Activated CD4-positive, alpha-beta T cell treated with anti-CD3 and anti-CD28 coated beads, Interleukin-10, Interleukin-2, amounts not matched to agents 100 ng/mL and 50 ng/mL, durations not matched to agents 16 hours and 8 hours (primary cell): ENCODE measurements at regions not wholly inside any gene's neighbourhood (a gene's known extent, or its start where the extent isn't known, plus 50 kb on each side); places are given as distances from the start of the nearest gene placed in this dataset.
"Not testable (repeated sequence)": the region's sequence is repeated elsewhere in the genome, so short reads cannot be mapped to it uniquely, and the experiment has no call there.

Experiments used
- DNase-seq: peaks from one replicate; pipeline ENCODE4 v3.0.0-alpha.2; 2020

DNA sequence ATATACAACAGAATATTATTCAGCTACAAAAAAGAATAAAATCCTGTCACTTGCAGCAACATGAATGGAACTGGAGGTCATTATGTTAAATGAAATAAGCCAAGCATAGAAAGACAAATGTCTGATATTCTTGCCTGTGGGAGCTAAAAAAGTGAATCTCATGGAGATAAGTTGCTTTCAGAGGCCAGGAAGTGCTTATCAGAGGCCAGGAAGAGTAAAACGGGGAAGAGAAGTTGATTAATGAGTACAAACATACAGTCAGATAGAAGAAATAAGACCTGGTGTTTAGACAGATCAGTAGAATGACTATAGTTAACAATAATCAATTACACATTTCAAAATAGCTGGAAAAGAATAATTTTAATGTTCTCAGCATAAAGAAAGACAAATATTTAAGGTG, 54.4 kb upstream of the CPHXL start:
- DNase-seq, result no peak

DNA sequence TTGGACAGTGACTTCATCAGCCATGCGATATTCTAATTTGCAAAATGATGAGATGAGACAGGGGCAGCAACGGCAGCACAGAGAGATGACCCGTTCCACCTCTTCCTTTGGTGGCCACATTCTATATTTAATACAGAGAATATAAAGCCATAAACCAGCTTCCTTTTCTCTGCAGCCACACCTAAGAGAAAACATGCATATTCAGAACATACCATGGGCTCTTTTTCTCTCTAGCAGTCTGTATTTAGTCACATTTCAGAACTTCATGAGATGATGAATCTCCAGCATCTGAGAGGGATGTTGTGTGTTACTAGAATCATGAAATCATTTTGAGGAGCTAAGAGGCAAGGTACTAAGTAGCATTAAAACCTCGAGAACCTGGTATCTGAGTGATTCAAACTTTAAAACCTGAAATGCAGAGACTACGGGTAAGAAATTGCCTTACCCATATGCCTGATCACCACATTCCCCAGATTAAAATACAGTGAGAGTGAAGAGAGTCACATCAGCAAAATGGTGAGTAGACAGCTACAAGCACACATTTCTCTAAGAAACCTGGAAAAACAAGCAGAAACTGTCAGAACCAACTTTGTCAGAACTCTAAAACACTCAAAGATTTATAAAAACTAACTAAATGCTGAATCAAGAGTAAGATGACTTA, 55.5 kb upstream of the CPHXL start:
- DNase-seq, result no peak

DNA sequence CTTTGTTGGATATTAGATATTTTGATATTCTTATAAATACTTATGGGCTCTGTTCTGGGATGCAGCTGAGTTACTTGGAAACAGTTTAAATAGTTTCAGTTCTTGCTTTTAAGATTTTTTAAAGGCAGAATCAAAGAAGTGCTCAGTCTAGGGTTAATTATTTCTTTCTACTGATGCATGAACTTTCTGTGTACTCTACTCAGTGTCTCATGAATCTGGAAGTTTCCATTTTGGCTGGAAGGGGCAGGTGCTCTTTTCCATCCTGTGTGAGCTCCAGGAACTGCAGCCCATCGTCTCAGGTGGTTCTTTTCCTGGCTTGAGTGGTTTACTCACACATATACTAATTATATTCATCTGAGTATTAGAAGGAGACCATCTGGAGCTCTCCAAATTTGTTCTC, 61.1 kb upstream of the CPHXL start:
- DNase-seq, result no peak

DNA sequence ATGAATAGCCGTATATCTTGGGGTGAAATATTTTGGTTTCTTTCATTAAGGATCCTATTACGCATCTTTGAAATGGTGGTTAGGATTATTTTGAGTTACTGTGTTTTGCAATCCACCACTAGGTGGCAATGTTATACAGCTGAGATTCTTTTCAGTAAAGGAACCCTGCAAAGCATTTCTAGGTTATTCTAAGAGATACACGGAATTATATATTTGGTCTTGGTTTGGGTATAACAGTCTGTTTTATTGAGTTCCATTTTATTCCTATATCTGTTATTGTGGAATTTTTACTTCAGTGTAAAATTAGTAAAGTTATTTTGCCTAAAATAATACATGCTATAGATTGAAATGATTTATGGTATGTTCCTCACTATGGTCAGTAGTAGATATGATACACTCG, 62.9 kb upstream of the CPHXL start:
- peak; percentile 60 for DNase-seq

DNA sequence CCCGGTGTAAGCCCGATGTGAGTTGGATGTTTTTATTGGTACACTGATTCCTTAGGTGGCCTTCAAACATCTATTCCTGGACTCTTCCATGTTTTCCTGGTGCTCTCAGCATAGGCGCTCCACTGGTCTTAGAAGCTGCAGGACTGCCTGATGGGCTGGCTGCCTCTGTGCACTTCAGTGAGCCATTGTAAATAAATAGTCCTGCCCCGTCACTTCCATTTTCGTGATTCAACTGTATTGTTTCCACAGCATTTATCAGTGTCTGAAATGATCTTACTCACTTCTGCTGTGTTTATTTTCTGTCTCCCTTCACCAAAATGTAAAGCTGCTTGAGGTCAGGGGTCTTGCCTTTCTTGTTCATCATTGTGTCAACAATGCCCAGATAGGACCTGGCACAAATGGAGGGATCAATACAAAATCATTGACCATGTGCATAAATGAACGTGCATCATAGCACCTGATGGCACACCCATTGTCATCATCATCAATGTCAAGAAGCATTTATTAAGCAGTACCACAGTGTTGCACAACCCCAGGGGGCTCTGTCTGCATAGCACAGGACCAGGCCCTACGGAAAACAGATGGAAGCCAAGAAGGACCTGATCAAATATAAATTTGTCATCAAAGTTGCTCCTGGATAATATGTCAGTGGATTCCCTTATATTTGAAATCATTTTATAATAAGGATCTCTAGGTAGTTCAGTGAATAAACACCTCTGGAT, 66.6 kb upstream of the CPHXL start:
- DNase-seq, result no peak

DNA sequence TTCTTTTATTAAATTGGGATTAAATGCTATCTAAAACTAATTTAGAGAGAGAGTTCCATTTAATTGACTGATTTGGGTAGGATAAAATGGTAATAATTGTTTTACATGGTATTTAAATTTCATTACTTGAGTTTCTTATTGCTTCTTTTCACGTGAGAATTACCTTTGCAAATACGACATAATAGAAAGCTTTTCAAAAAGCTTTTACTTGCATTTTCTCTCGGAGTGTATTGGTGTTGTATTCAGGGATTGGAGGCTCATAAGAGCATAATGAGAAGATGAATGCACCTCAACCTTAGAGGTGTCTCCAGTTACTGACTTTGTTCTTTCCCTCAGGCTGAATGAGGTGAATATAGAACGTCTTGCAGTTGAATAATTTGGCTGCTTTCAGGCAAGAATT, 67.4 kb upstream of the CPHXL start:
- no peak for DNase-seq

DNA sequence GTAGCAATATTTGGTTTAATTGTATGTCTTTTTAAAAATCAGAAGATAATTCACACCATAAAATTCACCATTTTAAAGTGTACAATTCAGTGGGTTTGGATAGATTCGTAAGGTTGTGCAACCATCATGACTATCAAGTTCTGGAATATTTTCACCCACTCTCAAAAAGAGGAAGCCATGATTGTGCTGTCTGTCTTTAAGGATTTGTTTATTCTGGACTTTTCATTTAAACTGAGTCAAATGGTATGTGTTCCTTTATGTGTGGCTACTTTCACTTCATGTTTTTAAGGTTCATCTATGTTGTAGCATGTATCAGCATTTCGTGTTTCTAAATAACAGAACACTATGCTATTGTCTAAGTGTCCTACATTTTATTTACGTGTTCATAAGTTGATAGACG, 68.1 kb upstream of the CPHXL start:
- no peak for DNase-seq

DNA sequence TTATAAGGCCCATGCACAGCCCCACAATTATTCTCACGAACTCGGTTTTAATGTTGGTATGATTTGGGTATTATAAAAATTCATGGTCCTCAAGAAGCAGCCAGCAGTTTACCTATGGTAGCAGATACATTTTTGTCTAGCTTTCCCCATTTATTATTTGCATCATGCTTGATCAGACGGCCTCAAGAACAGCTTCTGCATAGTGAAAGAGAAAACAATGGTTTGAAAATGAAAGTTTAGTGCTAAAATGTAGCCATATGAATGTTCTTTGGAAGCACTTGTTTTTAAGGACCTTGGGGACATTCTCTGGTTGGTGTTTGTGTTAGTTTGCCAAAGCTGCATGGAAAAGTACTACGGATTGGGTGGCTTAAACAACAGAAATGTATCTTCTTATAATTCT, 72.4 kb upstream of the CPHXL start:
- no peak for DNase-seq

DNA sequence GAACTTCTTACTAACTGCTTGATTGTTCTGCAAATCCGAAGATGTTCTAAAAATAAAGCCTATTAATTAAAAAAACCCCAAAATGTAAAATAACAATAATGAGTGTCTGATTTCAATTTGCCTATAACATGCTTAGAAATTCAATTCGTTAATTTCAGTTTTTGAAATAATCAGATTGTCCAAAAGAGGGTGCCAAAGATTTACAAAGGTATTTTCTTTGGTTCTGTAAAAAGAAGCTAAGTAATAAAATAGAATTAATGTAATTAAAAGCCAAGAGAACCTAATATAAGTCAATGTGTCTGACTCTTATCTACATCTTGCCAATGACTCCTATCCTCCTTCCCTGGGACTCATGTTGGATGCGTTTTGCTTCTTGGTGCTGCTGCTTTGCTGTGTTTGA, 75.0 kb upstream of the CPHXL start:
- no peak for DNase-seq

DNA sequence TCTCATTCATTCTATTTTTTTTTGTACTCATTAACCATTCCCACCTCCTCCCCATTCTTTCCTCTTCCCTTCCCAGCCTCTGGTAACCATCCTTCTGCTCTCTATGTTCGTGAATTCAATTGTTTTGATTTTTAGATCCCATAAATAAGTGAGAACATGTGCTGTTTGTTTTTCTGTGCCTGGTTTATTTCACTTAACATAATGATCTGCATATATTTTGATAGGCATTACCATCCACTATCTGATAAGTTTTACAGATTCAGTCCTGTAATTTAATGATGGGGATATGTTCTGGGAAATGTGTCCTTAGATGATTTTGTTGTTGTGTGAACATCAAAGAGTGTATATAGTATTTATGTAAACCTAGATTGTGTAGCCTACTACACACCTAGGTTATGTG, 77.5 kb upstream of the CPHXL start:
- DNase-seq, result no peak

DNA sequence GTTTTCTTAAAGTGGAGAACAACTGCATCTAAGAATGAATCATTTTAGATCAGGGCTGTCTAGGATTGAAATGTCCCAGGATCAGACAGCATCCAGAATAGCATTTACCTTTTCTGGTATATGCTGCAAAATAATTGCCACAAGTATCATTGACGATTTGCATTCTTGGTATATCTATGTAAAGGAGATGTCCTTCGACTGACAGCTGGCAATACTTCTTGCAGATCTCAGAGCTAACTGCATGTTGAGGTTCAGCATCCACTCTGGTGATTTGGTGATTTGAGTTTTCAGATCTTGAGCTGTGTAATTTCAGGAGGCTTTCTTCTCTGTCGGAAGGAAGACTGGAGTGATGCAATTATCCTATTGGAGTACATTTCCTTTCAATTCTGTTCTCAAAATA, 78.1 kb upstream of the CPHXL start:
- no peak for DNase-seq

DNA sequence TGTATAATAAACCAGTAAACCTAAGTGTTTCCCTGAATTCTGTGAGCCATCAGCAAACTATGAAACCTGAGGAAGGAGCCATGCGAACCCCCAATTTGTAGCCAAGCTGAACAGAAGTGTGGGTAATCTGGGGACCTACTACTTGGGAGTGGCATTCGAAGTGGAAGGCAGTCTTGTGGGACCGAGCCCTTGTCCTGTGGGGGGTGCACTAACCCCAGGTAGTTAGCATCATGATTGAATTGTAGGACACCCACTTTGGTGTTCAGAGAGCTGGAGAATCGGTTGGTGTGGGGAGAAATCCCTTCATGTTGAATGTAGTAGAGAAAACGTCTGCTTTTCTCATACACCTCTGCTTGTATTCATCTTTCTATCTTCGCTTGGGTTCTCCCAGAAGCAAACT, 79.7 kb upstream of the CPHXL start:
- no peak for DNase-seq

DNA sequence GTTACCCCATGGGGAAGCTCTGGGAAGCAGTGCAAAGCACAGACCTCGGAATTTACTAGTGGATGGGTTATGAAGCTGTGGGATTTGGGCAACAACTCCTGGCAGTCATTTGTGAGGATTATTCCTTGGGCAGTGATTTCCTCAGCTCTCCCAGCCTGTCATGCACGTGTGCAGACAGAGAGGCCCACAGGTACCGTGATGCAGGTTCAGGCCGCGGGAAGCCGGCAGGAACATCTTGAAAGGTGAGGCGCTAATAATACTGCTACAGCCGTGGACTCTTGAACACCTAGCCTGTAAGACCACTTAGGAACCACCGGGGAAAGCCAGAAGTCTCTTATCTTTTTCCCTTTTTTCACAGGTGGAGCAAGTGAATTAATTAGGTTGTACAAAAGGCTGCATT, 80.2 kb upstream of the CPHXL start:
- no peak for DNase-seq

DNA sequence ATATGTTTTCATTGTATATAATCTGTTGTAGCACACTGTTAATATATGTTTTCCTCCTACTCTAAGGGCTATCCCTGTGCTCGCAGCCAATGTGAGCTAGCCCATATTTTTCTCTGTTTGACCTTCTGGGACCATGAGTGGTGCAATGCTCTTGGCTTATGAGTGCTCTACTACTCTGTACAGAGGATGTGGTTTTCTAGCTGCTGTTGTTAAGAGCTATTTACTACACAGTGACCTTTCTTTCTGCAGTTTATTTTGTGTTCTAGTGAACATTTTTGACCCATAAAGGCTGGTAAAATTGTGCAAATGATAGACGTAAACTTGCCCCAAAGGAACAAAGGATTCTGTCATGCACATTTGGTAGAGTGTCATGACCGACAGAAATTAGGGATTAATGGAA, 84.1 kb upstream of the CPHXL start:
- no peak for DNase-seq

DNA sequence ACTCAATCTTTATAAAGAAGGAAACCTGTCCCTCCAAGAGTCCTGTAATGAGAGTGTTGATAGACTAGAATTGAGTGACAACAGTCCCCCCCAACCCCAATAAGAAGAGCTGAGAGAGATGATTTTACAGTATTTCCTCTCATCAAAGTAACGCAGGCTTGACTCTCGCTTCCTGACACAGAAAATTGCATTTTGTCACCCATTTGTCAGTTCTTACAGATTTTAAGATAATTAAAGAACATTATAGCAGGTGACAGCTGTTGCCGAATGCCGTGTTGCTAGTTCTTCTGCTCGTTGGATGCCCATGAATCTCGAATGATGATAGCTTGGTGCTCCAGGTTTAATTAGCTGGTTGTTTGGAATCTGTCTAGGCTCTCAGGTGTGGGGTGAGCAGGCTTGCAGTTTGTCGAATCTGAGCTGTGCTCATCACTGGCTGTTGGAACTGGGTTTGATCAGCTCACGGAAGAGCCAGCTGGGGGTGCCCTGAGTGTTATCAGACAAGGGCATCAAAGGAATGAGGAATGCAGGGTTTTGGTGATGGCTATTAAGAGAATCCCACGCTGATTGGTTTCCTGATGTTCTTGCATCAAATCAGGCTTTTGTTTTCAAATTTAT, 84.8 kb upstream of the CPHXL start:
- no peak for DNase-seq

DNA sequence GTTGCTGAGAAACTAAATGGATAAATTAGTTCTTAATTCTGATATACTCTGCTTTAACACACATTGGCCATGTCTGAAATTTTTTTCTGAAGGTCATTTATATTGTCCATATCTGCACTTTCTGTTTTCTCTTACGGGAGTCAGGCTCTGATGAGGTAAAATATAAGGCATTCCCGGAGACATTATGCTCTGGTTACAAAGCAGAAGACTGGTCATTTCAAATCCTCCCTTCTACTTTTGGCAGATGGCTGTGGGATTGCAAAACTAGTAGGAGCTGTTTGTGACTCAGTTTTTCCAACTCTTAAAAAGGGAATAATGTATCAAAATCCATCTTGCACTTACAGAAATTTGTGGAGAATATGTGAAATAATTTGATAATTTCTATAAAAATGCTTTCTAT, 92.2 kb upstream of the CPHXL start:
- no peak for DNase-seq

DNA sequence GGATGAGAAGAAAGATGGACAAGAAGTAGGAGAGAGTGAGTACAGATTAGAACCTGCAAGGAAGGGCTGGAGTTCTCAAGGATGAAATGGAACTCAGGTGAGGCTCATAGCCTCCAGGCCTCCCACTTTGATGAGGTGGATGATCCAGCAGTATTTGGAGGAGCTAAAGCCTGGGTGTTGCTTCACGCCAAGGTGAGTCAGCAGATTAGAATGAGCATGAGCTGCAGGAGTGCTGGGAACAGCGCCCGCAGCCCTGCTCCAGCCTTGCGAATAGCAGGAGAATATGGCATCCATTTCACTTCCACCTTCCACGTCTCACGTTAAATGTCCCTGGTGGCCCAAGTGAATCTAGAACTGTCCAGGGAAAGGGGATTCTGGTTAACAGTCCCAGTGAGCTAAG, 94.4 kb upstream of the CPHXL start:
- no peak for DNase-seq

DNA sequence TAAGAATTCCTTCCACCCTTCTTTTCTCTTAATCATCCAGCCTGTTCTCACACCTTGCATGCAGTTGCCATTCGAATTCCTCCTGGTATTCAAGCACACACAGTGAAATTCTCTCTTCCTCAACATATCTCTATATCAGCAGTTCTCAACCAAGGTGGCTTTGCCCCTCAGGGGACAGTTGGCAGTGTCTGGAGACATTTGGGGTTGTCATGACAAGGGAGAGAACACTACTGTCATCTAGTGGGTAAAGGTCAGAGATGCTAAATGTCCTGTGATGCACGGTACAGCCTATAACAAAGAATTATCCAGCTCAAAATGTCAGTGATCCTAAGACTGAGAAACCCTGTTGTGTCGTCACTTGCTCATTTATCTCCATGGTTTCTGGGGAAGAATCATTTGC, 94.8 kb upstream of the CPHXL start:
- DNase-seq, result no peak

DNA sequence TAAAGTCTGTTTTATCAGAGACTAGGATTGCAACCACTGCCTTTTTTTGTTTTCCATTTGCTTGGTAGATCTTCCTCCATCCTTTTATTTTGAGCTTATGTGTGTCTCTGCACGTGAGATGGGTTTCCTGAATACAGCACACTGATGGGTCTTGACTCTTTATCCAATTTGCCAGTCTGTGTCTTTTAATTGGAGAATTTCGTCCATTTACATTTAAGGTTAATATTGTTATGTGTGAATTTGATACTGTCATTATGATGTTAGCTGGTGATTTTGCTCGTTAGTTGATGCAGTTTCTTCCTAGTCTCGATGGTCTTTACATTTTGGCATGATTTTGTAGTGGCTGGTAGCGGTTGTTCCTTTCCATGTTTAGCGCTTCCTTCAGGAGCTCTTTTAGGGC, 99.5 kb upstream of the CPHXL start:
- DNase-seq, result not testable (repeated sequence)

DNA sequence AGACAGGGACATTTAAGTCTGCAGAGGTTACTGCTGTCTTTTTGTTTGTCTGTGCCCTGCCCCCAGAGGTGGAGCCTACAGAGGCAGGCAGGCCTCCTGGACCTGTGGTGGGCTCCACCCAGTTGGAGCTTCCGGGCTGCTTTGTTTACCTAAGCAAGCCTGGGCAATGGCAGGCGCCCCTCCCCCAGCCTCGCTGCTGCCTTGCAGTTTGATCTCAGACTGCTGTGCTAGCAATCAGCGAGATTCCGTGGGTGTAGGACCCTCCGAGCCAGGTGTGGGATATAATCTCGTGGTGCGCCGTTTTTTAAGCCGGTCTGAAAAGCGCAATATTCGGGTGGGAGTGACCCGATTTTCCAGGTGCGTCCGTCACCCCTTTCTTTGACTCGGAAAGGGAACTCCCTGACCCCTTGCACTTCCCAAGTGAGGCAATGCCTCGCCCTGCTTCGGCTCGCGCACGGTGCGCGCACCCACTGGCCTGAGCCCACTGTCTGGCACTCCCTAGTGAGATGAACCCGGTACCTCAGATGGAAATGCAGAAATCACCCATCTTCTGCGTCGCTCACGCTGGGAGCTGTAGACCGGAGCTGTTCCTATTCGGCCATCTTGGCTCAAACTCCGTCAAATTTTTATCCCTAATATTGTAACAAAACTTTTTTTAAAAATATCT, 101.2 kb upstream of the CPHXL start:
- DNase-seq, result not testable (repeated sequence)

DNA sequence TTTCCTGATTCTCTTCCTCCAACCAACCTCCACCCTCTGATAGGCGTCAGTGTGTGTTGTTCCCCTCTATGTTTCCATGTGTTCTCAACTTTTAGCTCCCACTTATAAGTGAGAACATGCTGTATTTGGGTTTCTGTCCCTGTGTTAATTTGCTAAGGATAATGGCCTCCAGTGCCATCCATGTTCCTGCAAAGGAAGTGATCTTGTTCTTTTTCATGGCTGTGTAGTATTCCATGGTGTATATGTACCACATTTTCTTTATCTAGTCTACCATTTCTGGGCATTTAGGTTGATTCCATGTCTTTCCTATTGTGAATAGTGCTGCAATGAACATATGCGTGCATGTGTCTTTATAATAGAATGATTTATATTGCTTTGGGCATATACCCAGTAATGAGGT, 107.1 kb upstream of the CPHXL start:
- not testable (repeated sequence) for DNase-seq

DNA sequence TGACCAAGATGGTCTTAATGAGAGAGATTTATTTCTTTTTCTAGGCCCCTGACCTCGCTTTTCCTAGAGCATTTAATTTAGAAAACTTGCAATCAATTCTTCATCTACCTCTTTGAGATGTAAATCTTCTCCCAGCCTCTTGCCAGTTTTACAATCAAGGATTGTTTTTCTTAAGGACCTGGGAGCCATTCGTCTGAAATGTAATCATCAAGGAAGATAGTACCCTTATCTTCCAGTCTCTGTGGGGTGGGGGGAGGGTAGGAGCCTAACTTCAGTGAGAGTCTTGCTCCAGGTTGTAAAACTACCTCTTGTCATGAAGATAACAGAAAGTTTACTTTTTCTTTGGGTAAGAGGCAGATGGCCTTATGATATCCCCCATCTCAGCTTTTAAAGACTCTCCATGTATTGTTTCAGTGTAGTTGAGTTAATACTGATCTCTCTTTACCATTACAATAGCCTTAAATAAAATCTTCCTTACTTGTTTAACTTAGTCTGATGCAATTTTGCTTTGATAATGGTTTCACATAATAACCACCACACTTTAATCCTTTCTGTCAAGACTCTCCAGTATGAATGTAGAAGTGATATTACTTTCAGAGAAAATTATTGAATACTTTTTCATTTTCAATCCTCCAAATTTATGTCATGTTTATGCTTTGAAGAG, 110.2 kb upstream of the CPHXL start:
- no peak for DNase-seq

DNA sequence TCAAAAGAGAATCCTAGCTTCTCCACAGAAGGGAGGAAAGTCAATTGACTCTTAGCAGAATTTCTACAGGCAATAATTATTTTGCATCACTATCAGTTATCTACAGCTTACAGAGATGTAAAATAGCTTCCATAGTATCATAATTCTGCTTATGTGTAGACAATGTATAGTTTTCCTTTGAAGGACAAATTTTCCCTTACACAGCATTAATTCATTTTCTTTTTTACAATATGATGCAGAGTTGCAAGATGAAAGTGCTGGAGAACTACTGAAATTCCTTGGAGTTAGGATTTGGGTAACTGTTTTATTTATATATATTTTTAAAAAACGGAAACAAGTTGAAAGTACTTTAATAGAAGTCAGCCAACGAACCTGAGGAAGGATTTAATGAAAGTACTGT, 111.0 kb upstream of the CPHXL start:
- DNase-seq, result no peak

DNA sequence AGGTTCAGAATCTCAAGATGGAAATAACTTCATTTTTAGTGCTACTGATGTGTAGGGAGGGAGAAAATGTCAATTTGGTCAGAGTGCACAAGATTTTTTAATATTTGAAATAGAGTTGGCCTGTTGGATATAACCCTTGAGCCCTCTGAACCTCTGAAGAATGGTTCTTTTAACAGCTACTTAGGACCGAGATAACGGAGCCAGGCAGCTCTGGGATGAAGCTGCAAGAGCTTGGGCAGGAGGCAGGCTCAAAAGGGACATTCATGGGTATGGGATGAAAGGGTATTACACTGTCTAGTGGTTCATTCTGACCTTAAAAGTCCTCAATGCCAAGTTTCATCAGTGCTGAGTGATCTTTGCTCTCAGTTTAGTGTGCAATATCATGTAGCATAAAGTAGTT, 111.4 kb upstream of the CPHXL start:
- DNase-seq, result no peak
